WTC11 (cell line): ENCODE measurements at regions not wholly inside any gene's neighbourhood (a gene's known extent, or its start where the extent isn't known, plus 50 kb on each side); places are given as distances from the start of the nearest gene placed in this dataset.
A peak's percentile ranks its signal among the peaks of the same experiment; 100 is the strongest.

ENCODE experiments used
- ATAC-seq: fragments of 200-7000 bp; cut with Tn5 transposase; 2 replicates; pipeline ENCODE4 v1.10.0; 2021; ENCODE audit warnings: mild to moderate bottlenecking, moderate library complexity
- CTCF ChIA-PET: fragments of 300-600 bp; sonication (Branson Sonifier 250); formaldehyde crosslinking; loops from one replicate; lab custom pipeline; 2021; ENCODE audit warnings: antibody characterized with exemption; lab: Charles Lee
- POLR2A ChIA-PET: fragments of 350-600 bp; sonication (Branson Sonifier 250); formaldehyde crosslinking; loops from one replicate; lab custom pipeline; 2021; ENCODE audit warnings: antibody characterized with exemption; lab: Charles Lee
- DNase-seq: peaks from one replicate; pipeline ENCODE4 v3.0.0; 2021; ENCODE audit warnings: low spot score
- H3K27ac Mint-ChIP-seq: 2 replicates; pipeline ENCODE4 v1.8.0; 2021; ENCODE audit warnings: mixed read lengths
- H3K27me3 Mint-ChIP-seq: 2 replicates; pipeline ENCODE4 v1.8.0; 2021; ENCODE audit warnings: low read depth, mild to moderate bottlenecking, moderate library complexity, mixed read lengths
- H3K36me3 Mint-ChIP-seq: 2 replicates; pipeline ENCODE4 v1.8.0; 2021; ENCODE audit warnings: mixed read lengths
- H3K4me1 Mint-ChIP-seq: 2 replicates; pipeline ENCODE4 v1.8.0; 2022; ENCODE audit warnings: mixed read lengths
- H3K4me3 Mint-ChIP-seq: 2 replicates; pipeline ENCODE4 v1.8.0; 2021; ENCODE audit warnings: mild to moderate bottlenecking, moderate library complexity, mixed read lengths
- H3K9me3 Mint-ChIP-seq: 2 replicates; pipeline ENCODE4 v1.8.0; 2021; ENCODE audit warnings: mixed read lengths
- ATF2 ChIP-seq: sonication (generic); formaldehyde crosslinking; IDR thresholded peaks from 2 replicates; pipeline ENCODE4 v1.8.1; 2022; ENCODE audit warnings: low read depth, missing genetic modification reagents, borderline replicate concordance
- FOXJ3 ChIP-seq: sonication (generic); formaldehyde crosslinking; IDR thresholded peaks from 2 replicates; pipeline ENCODE4 v1.9.0; 2021; ENCODE audit warnings: missing genetic modification reagents, mild to moderate bottlenecking, borderline replicate concordance
- KAT7 ChIP-seq: sonication (generic); formaldehyde crosslinking; IDR thresholded peaks from 2 replicates; pipeline ENCODE4 v1.8.1; 2023; ENCODE audit warnings: missing genetic modification reagents, mild to moderate bottlenecking, borderline replicate concordance
- MAX ChIP-seq: sonication (generic); formaldehyde crosslinking; IDR thresholded peaks from 2 replicates; pipeline ENCODE4 v1.8.0; 2022; ENCODE audit warnings: mild to moderate bottlenecking, missing genetic modification reagents
- NR2C2 ChIP-seq: sonication (generic); formaldehyde crosslinking; IDR thresholded peaks from 2 replicates; pipeline ENCODE4 v1.8.0; 2022; ENCODE audit warnings: mild to moderate bottlenecking, missing genetic modification reagents
- NR3C1 ChIP-seq: sonication (generic); formaldehyde crosslinking; conservative IDR thresholded peaks from 2 replicates; pipeline ENCODE4 v1.8.1; 2023; ENCODE audit warnings: low read depth, mild to moderate bottlenecking, missing genetic modification reagents
- PRDM15 ChIP-seq: sonication (generic); formaldehyde crosslinking; IDR thresholded peaks from 2 replicates; pipeline ENCODE4 v1.8.0; 2022; ENCODE audit warnings: missing genetic modification reagents
- SMAD4 ChIP-seq: sonication (generic); formaldehyde crosslinking; IDR thresholded peaks from 2 replicates; pipeline ENCODE4 v1.8.0; 2022; ENCODE audit warnings: mild to moderate bottlenecking, missing genetic modification reagents
- TCF7 ChIP-seq: sonication (generic); formaldehyde crosslinking; IDR thresholded peaks from 2 replicates; pipeline ENCODE4 v1.8.0; 2022; ENCODE audit warnings: mild to moderate bottlenecking, low read depth, missing genetic modification reagents, moderate library complexity
- TEAD1 ChIP-seq: sonication (generic); formaldehyde crosslinking; IDR thresholded peaks from 2 replicates; pipeline ENCODE4 v1.8.0; 2022; ENCODE audit warnings: mild to moderate bottlenecking, missing genetic modification reagents
- TEAD4 ChIP-seq: sonication (generic); formaldehyde crosslinking; IDR thresholded peaks from 2 replicates; pipeline ENCODE4 v1.8.0; 2022; ENCODE audit warnings: mild to moderate bottlenecking, missing genetic modification reagents
- USF1 ChIP-seq: sonication (generic); formaldehyde crosslinking; IDR thresholded peaks from 2 replicates; pipeline ENCODE4 v1.8.0; 2022; ENCODE audit warnings: mild to moderate bottlenecking, missing genetic modification reagents
- ZBTB43 ChIP-seq: sonication (generic); formaldehyde crosslinking; IDR thresholded peaks from 2 replicates; pipeline ENCODE4 v1.8.1; 2023; ENCODE audit warnings: mild to moderate bottlenecking, missing genetic modification reagents
- ZNF232 ChIP-seq: sonication (generic); formaldehyde crosslinking; IDR thresholded peaks from 2 replicates; pipeline ENCODE4 v1.8.0; 2022; ENCODE audit warnings: mild to moderate bottlenecking, missing genetic modification reagents
- ZNF263 ChIP-seq: sonication (generic); formaldehyde crosslinking; IDR thresholded peaks from 2 replicates; pipeline ENCODE4 v1.8.1; 2022; ENCODE audit warnings: low read depth, mild to moderate bottlenecking, moderate library complexity, missing genetic modification reagents
- ZNF416 ChIP-seq: fragments of 250-450 bp; sonication (Bioruptor Pico); IDR thresholded peaks from 2 replicates; pipeline ENCODE4 v1.9.0; 2021; ENCODE audit warnings: mild to moderate bottlenecking, inconsistent platforms
- ZNF423 ChIP-seq: fragments of 250-450 bp; sonication (Bioruptor Pico); IDR thresholded peaks from 2 replicates; pipeline ENCODE4 v2.1.2; 2022; ENCODE audit warnings: mild to moderate bottlenecking, moderate library complexity
- ZNF671 ChIP-seq: fragments of 250-450 bp; sonication (Bioruptor Pico); IDR thresholded peaks from 2 replicates; pipeline ENCODE4 v1.8.0; 2021; ENCODE audit warnings: mild to moderate bottlenecking

- no peak for DNase-seq
- Mint-ChIP-seq H3K27me3 (no peaks in the 10 kb centered on the region), H3K9me3 (no peaks in the 10 kb centered on the region), H3K27ac (no peak overlapping the region), H3K4me1 (peaks cover 52% of the 10 kb centered on the region), H3K36me3 (0 out of 2 replicates have a peak, but pooled peaks cover 2% of the 10 kb centered on the region), H3K4me3 (no peak overlapping the region)
- no peak for ATAC-seq
- ChIA-PET POLR2A (no interaction called here), CTCF (no interaction called here)
- TF ChIP-seq TEAD4 (CRISPR knock-in tag) = no peak
- no peak for TF ChIP-seq ZNF671 (CRISPR knock-in tag)
- TF ChIP-seq FOXJ3 = no peak
- no peak for TF ChIP-seq ZBTB43 (CRISPR knock-in tag)
Measured at GRCh38 chr5:136510481-136510880, 145.1 kb upstream of the TRPC7 start.

GRCh38 chr5:136506131-136506530 lies 140.8 kb upstream of the TRPC7 start:
- Mint-ChIP-seq H3K27me3 (no peaks in the 10 kb centered on the region), H3K27ac (no peak overlapping the region)
- CTCF ChIA-PET = interaction anchor here (0.9 to 1.0 kb wide), 2 partner anchors 180 to 264 kb away, joined by 3 read pairs; no protein-coding TSS in a partner anchor
- no peak for TF ChIP-seq MAX (CRISPR knock-in tag)
- TF ChIP-seq TCF7 = no peak
- TF ChIP-seq NR3C1 = no peak
- no peak for TF ChIP-seq ZNF232 (CRISPR knock-in tag)
- no peak for TF ChIP-seq SMAD4 (CRISPR knock-in tag)
- no peak for TF ChIP-seq ATF2 (CRISPR knock-in tag)
- no peak for TF ChIP-seq TEAD1
- no peak for TF ChIP-seq NR2C2 (CRISPR knock-in tag)
- no peak for TF ChIP-seq KAT7 (CRISPR knock-in tag)
- TF ChIP-seq, all 79 proteins: peak for 0
- DNase-seq (no peak), ATAC-seq (peak; percentile 87)
- Mint-ChIP-seq H3K4me3 (no peak overlapping the region), H3K4me1 (peaks cover 57% of the 10 kb centered on the region), H3K36me3 (peaks cover 9% of the 10 kb centered on the region), H3K9me3 (peaks cover 1% of the 10 kb centered on the region)
- POLR2A ChIA-PET = no interaction called here

GRCh38 chr5:136501133-136501532 lies 135.8 kb upstream of the TRPC7 start:
- Mint-ChIP-seq H3K27me3 (peaks cover 3% of the 10 kb centered on the region; the same call in 1 of the 2 replicates), H3K36me3 (peaks cover 56% of the 10 kb centered on the region), H3K4me1 (peaks cover 57% of the 10 kb centered on the region), H3K9me3 (peaks cover 50% of the 10 kb centered on the region), H3K27ac (peak overlapping the region; percentile 60), H3K4me3 (no peak overlapping the region)
- DNase-seq (no peak), ATAC-seq (peak; percentile 58)
- CTCF ChIA-PET = interaction anchor here (0.6 to 1.5 kb wide), 3 partner anchors 18 to 269 kb away, joined by 3 to 4 read pairs (median 3); no protein-coding TSS in a partner anchor
- TF ChIP-seq ZNF416 (CRISPR knock-in tag) (no peak), ZNF423 (CRISPR knock-in tag) (0 out of 2 replicates have a peak, but pooled peaks have one; percentile 2), PRDM15 (no peak), USF1 (no peak), ZNF263 (no peak)
- POLR2A ChIA-PET = no interaction called here
